ENCODE measurements at regions not wholly inside any gene's neighbourhood (a gene's known extent, or its start where the extent isn't known, plus 50 kb on each side); places are given as distances from the start of the nearest gene placed in this dataset.

DNA sequence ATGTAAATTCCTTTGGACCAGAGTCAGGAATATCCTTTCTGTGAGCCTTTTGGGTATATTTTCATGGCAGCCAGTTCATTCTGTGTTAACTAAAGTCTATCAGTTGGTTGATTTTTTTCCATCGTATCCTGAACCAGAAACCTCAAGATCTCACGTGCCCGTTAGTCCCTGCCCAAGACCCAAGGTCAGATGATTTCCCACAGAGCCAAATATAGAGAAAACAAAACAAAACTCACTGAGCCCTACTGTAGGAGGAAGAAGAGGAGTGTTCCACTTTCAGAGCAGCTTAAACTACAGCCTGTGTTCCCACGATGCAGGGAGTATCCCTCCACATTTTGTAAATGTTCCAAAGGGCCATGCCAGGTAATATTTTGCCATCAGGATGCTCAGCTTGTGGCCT, 96.0 kb upstream of the ADO start:
- TF ChIP-seq, protein P1, sequence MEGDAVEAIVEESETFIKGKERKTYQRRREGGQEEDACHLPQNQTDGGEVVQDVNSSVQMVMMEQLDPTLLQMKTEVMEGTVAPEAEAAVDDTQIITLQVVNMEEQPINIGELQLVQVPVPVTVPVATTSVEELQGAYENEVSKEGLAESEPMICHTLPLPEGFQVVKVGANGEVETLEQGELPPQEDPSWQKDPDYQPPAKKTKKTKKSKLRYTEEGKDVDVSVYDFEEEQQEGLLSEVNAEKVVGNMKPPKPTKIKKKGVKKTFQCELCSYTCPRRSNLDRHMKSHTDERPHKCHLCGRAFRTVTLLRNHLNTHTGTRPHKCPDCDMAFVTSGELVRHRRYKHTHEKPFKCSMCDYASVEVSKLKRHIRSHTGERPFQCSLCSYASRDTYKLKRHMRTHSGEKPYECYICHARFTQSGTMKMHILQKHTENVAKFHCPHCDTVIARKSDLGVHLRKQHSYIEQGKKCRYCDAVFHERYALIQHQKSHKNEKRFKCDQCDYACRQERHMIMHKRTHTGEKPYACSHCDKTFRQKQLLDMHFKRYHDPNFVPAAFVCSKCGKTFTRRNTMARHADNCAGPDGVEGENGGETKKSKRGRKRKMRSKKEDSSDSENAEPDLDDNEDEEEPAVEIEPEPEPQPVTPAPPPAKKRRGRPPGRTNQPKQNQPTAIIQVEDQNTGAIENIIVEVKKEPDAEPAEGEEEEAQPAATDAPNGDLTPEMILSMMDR (IDR thresholded peaks at IDR 0.05), result no peak
- no peak for TF ChIP-seq POLR2A (IDR thresholded peaks at IDR 0.05)

Measured in body of pancreas (tissue), 4 donors.